HG02678 (cell line): ENCODE measurements at regions not wholly inside any gene's neighbourhood (a gene's known extent, or its start where the extent isn't known, plus 50 kb on each side); places are given as distances from the start of the nearest gene placed in this dataset.
"Not testable (repeated sequence)": the region's sequence is repeated elsewhere in the genome, so short reads cannot be mapped to it uniquely, and the experiment has no call there.

Experiments
- ATAC-seq: cut with Tn5 transposase; IDR thresholded peaks from one replicate; pipeline ENCODE4 v1.9.1; 2021; ENCODE audit warnings: mild to moderate bottlenecking, moderate library complexity; ENCODE audit not compliant: unreplicated experiment

GRCh38 chr20:25852968-25853717, 156.5 kb upstream of the ZNF337 start:
- peak; percentile 8 for ATAC-seq

DNA sequence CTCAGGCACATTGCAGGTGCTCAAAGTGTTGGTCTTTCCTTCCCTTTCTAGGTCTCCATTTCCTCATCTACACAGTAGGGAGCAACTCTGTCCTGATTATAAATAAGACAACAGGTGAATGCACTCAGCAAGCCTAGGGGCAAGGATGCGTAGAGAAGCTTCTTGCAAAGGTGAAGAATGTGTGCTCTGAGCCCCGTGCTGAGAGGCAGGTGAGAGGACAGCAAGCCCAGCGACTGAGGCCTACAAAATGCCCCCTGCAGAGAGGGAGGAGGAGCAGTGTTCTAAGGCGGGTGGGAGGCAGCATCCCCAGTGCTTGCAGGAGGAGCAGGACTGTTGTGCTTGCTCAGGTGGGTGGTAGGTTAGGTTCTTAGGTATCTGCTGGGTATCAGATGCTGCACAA, 153.5 kb upstream of the ZNF337 start:
- not testable (repeated sequence) for ATAC-seq

- no peak for ATAC-seq
These were observed 151.6 kb upstream of the ZNF337 start for GRCh38 chr20:25848222-25848621.

DNA sequence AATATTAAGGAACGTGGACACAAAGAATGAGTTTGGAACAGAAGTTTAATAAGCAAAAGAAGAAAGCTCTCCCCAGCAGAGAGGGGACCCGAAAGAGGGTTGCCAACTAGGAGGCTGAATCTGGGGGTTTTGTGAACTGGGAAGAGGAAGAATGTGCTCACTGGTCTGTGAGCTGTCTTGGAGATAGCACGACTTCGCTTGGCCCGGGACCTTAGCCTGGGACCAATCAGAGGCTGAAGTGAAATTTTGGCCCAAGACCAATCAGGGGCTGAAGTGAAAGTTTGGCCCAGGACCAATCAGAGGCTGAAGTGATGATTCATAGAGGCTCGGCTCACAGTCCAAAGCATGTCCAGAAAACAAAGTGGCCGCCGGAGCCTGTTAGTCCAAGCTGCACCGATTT, 148.0 kb upstream of the ZNF337 start:
- ATAC-seq: not testable (repeated sequence)

DNA sequence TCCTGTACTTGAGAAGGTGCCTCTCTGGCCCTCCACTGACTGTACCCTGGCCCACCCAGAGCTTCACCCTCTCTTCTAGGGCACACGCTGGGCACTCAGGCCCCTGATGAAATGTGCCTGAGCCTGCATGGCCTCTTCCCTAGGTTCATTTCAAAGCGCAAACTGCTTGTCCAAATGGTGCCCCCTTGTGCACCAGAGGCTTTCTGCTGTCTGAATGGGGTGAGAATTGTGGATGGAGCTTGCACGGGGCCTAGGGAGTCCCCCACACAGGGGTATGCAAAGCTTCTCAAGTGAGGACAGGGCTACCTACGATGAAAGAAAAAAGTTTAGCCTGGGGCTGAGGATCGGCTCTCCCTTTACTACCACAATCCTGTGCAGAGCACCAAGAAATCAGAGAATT, 116.9 kb upstream of the ZNF337 start:
- not testable (repeated sequence) for ATAC-seq

DNA sequence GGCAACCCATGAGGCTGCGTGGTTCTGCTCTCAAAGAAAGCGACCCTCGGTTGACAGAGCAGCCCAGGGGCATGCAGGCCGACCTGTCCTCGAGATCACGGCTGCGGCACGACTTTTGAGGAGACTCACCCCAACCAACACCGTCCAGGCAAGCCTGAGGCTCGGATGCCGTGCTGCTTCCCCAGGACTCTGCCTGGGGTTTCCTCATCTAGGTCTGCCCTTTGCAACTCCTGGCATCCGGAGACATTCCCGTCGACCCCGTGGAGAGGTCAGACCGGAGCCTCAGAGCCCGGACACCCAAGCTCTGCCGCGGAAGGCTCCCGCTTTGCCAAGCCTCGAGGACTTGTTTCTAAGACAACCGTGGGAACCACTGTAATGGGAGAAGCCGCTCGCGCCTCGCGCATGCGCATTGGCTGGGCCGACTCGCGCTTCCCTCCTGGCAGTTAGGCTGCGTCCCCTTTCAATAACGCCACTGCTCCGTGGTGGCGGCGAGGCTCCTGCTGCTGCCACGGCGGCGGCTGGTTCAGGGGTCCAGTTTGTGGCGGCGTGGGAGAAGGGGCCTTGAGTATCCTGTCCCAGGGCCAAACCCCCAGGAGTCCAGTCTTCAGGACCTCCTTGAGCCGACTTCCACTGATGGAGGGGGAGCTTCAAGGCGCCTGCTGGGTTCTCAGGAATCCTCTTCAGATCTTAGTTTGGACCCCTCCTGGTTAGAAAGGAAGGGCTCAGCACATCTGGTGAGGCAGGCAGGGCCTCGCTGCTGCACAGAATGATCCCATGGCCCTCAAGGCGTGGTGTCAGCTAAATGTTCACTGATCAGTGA, 101.7 kb upstream of the ZNF337 start:
- ATAC-seq: not testable (repeated sequence)

DNA sequence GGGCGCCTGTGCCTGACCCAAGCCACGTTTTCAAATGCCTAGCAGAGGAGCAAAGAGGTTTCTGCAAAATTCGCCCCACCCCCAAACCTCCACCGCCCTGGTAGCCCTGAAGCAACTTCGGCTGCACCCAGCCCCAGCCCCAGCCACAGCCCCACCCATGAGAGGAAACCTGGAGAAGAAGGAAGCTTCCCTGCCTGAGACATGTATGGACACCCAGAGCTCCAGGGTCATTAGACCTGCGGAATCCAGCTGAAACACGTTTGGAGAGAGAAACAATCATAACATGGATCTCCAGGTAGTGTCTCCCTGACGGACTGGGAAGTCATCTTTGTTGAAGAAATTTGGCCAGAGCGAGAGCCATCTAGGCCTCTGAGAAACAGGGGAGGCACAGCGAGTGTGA, 100.4 kb upstream of the ZNF337 start:
- not testable (repeated sequence) for ATAC-seq

- not testable (repeated sequence) for ATAC-seq
These were observed 80.6 kb upstream of the ZNF337 start for GRCh38 chr20:25777241-25777640.

DNA sequence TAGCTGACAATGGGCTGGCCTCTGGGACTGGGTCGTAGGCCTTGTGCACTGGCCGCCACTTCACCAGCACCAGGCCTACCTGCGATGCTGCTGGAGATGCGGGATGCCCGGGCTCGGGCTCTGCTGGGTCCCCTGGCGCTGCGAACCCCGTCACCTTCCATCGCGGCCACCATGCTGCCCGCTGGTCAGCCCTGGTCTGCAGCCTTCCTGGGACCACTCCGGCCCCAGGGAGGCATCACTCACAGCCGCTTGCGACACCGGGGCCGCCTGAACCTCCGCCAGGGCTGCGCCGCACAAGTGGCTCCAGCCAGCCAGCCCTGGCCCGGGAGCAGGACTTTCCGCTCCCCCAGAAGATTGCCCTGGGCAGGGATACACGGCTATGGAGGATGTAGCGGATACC, 78.1 kb upstream of the ZNF337 start:
- ATAC-seq: not testable (repeated sequence)

DNA sequence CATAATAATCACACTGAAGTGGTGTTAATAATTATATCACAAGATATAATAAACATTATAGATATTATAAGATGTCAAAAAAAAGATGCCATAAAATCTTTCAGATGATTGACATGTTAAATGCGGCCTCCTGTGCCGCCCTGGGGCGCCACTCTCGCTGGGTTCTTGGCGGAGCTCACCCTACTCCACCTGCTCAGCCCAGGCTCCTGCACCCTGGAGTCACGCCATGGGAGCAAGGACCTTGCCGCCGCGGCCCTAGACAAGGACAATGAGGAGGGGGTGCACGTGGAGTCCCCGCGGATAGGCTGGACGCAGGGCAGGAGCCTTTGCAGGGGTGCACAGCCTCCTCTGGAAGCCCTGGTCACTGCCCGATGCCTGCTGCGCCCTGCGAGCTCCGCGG, 77.5 kb upstream of the ZNF337 start:
- not testable (repeated sequence) for ATAC-seq

DNA sequence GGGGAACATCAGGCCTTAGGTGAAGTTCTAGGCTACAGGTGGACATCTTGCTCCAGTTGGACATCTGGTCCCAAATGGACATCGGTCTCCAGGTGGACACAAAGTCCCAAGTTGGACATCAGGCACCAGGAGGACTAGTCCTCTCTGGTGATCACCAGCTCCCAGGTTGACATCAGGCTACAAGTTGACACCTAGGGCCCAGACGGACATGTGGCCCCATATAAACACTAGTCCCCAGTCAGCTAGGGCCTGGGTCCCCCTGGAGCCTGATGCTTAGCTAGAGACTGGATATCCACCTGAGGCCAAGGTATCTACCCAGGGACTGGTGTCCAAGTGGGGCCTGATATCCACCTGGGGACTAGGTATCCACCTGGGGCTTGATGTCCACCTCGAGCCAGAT, 75.8 kb upstream of the ZNF337 start:
- not testable (repeated sequence) for ATAC-seq

- ATAC-seq: not testable (repeated sequence)
These were observed 75.2 kb upstream of the ZNF337 start for GRCh38 chr20:25771818-25772217.

DNA sequence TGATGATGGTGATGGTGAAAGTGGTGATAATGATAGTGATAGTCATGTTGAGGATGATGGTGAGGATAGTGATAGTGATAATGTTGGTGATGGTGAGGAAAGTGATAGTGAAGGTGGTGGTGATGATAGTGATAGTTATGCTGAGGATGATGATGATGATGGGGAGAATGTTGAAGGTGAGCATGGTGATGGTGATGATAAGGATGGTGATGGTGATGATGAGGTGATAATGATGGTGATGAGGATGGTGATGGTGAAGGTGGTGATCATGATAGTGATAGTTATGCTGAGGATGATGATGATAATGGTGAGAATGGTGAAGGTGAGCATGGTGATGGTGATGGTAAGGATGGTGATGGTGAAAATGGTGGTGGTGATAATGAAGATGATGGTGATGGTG, 64.9 kb upstream of the ZNF337 start:
- ATAC-seq: no peak

- not testable (repeated sequence) for ATAC-seq
These were observed 64.4 kb upstream of the ZNF337 start for GRCh38 chr20:25761046-25761445.

DNA sequence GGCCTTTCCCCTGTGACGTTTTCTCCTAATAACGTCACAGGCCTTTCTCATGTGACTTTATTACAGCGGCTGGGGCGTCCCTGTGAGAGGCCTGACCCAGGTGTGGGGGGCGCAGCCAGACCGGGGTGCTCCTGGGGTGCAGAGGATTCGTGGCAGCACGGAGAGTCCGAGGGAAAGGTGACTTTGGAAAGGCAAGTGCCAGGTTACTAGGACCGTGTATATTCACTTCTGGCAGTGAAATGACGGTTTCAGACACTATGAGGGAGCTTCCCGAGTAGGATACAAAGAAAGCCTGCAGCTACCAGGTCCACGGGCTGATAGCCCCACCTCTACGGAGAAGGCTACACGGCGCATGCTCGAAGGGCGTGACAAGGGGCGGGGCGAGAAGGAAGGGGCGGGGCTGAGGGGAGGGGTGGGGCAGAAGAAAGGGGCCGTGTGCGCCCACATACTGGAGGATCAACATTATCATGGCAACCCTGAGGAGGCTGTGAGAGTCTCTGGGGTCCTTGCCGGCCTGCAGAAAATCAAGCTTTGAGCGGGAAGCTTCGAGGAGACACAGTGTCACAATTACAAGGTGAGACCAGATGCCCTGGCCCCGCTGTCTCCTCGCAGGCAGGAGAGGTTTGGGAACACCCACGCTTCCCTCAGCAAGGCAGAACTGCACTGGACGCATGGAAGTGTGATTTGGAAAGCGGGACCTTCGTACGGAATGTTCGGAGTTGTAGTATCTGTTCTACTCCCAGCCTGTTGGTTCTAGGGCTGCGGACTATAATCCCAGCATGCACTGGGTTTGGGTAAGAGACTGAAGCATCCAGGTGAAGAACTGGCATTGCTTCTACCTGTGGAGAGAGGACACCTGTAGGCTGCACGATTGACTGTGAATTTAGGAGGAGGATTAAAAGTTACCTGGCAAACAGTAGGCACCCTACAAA, 54.4 kb upstream of the ZNF337 start:
- no peak for ATAC-seq

- ATAC-seq: no peak
These were observed 53.6 kb upstream of the ZNF337 start for GRCh38 chr20:25750220-25750764.

- no peak for ATAC-seq
These were observed 53.0 kb upstream of the ZNF337 start for GRCh38 chr20:25749649-25750048.
